HepG2 (cell line): ENCODE measurements at regions not wholly inside any gene's neighbourhood (a gene's known extent, or its start where the extent isn't known, plus 50 kb on each side); places are given as distances from the start of the nearest gene placed in this dataset.

Experiments used
- CREM ChIP-seq, 2 experiments: sonication (generic) in 1 of 2; formaldehyde crosslinking in 1 of 2; IDR thresholded peaks; 2 replicates each; pipeline versions ENCODE4 v1.4.0 to v1.6.1; 2016 to 2020; ENCODE audit warnings: antibody characterized with exemption in 1 of 2, mild to moderate bottlenecking in 1 of 2, missing genetic modification reagents in 1 of 2
- HHEX ChIP-seq: IDR thresholded peaks from 2 replicates; pipeline ENCODE4 v1.6.1; 2016; ENCODE audit warnings: control low read depth
- RERE ChIP-seq: IDR thresholded peaks from 2 replicates; pipeline ENCODE4 v1.6.1; 2016; ENCODE audit warnings: low read depth, missing genetic modification reagents, missing compliant biosample characterization
- SAFB2 ChIP-seq: sonication (generic); formaldehyde crosslinking; IDR thresholded peaks from 2 replicates; pipeline ENCODE4 v1.5.1; 2020; ENCODE audit warnings: missing genetic modification reagents, low read depth, mild to moderate bottlenecking, borderline replicate concordance
- TCF12 ChIP-seq, 2 experiments: fragments of 450-650 bp in 1 of 2; sonication (generic) in 1 of 2; formaldehyde crosslinking in 1 of 2; IDR thresholded peaks; 2 replicates each; pipeline versions ENCODE4 v1.6.1 to v1.8.0; 2017 to 2022; ENCODE audit warnings: antibody characterized with exemption in 1 of 2, mild to moderate bottlenecking in 1 of 2, missing genetic modification reagents in 1 of 2, moderate library complexity in 1 of 2
- THRA ChIP-seq: sonication (generic); formaldehyde crosslinking; IDR thresholded peaks from 2 replicates; pipeline ENCODE4 v1.4.0; 2020; ENCODE audit warnings: missing genetic modification reagents, borderline replicate concordance
- ZNF354B ChIP-seq: sonication (generic); formaldehyde crosslinking; IDR thresholded peaks from 2 replicates; pipeline ENCODE4 v1.8.0; 2022; ENCODE audit warnings: mild to moderate bottlenecking, missing genetic modification reagents
- ZNF512B ChIP-seq: sonication (generic); formaldehyde crosslinking; IDR thresholded peaks from 2 replicates; pipeline ENCODE4 v1.5.1; 2020; ENCODE audit warnings: missing genetic modification reagents, mild to moderate bottlenecking, borderline replicate concordance
- ZNF660 ChIP-seq: sonication (generic); formaldehyde crosslinking; IDR thresholded peaks from 2 replicates; pipeline ENCODE4 v1.5.1; 2020; ENCODE audit warnings: mild to moderate bottlenecking, low read depth, missing genetic modification reagents, borderline replicate concordance

GRCh38 chr16:80265624-80266306 lies 275.0 kb upstream of the DYNLRB2 start (continued):
- TF ChIP-seq ZNF512B (CRISPR knock-in tag) (no peak; the same call in 1 of the 2 replicates), TCF12 (IDR thresholded peaks at IDR 0.05) (no peak), TCF12 (CRISPR knock-in tag; IDR thresholded peaks at IDR 0.05) (peak; percentile 97), ZNF660 (CRISPR knock-in tag) (no peak), HHEX (CRISPR knock-in tag) (peak; percentile 82), THRA (CRISPR knock-in tag) (peak; percentile 87; the same call in 1 of the 2 replicates), ZNF354B (CRISPR knock-in tag) (no peak), RERE (CRISPR knock-in tag) (peak; percentile 74), SAFB2 (CRISPR knock-in tag) (no peak), CREM (IDR thresholded peaks at IDR 0.05) (peak; percentile 87), CREM (CRISPR knock-in tag; IDR thresholded peaks at IDR 0.05) (no peak)
